H9 (cell line): ENCODE measurements at regions not wholly inside any gene's neighbourhood (a gene's known extent, or its start where the extent isn't known, plus 50 kb on each side); places are given as distances from the start of the nearest gene placed in this dataset.
A peak's percentile ranks its signal among the peaks of the same experiment; 100 is the strongest.

Experiments
- DNase-seq: peaks from one replicate; pipeline ENCODE4 v3.0.0-alpha.2; 2017
- H2AFZ ChIP-seq: one replicate; pipeline ENCODE4 v1.6.1; 2013; ENCODE audit warnings: mild to moderate bottlenecking, low read length, control low read depth, moderate library complexity
- H2AK5ac ChIP-seq: 2 replicates; pipeline ENCODE4 v1.6.1; 2013; ENCODE audit warnings: low read length, control low read depth, mixed read lengths; ENCODE audit not compliant: insufficient read length
- H2BK120ac ChIP-seq: one replicate; pipeline ENCODE4 v1.6.1; 2013; ENCODE audit warnings: low read depth, mild to moderate bottlenecking, low read length, control low read depth, inconsistent platforms; ENCODE audit not compliant: poor library complexity, severe bottlenecking
- H2BK12ac ChIP-seq: 2 replicates; pipeline ENCODE4 v1.6.1; 2013; ENCODE audit warnings: low read length, control low read depth, mixed read lengths, low read depth; ENCODE audit not compliant: insufficient read length
- H2BK15ac ChIP-seq: 2 replicates; pipeline ENCODE4 v1.6.1; 2013; ENCODE audit warnings: low read depth, low read length, control low read depth
- H2BK20ac ChIP-seq: one replicate; pipeline ENCODE4 v1.6.1; 2013; ENCODE audit warnings: low read depth, mild to moderate bottlenecking, low read length, control low read depth, inconsistent platforms; ENCODE audit not compliant: poor library complexity, severe bottlenecking
- H2BK5ac ChIP-seq: 2 replicates; pipeline ENCODE4 v1.6.1; 2013; ENCODE audit warnings: low read length, control low read depth, mixed read lengths; ENCODE audit not compliant: insufficient read length
- H3K14ac ChIP-seq: 2 replicates; pipeline ENCODE4 v1.6.1; 2013; ENCODE audit warnings: low read length, control low read depth; ENCODE audit not compliant: insufficient read depth
- H3K18ac ChIP-seq: 2 replicates; pipeline ENCODE4 v1.6.1; 2013; ENCODE audit warnings: low read depth, mild to moderate bottlenecking, mixed read lengths, low read length, control low read depth; ENCODE audit not compliant: insufficient read length
- H3K23ac ChIP-seq: 2 replicates; pipeline ENCODE4 v1.6.1; 2013; ENCODE audit warnings: low read length, control low read depth, mixed read lengths, low read depth; ENCODE audit not compliant: insufficient read length
- H3K23me2 ChIP-seq: 2 replicates; pipeline ENCODE4 v1.6.1; 2013; ENCODE audit warnings: low read depth, mild to moderate bottlenecking, mixed read lengths, low read length, control low read depth; ENCODE audit not compliant: insufficient read length, poor library complexity, severe bottlenecking
- H3K27ac ChIP-seq: 2 replicates; pipeline ENCODE4 v1.5.1; 2013; ENCODE audit warnings: low read length, control low read depth, mixed read lengths, low read depth; ENCODE audit not compliant: insufficient read length
- H3K27me3 ChIP-seq: 2 replicates; pipeline ENCODE4 v1.6.1; 2013; ENCODE audit warnings: low read length, control low read depth, inconsistent platforms; ENCODE audit not compliant: insufficient read depth
- H3K4ac ChIP-seq: 2 replicates; pipeline ENCODE4 v1.6.1; 2013; ENCODE audit warnings: low read depth, mild to moderate bottlenecking, control low read depth, inconsistent platforms, low read length, moderate library complexity
- H3K4me1 ChIP-seq: 2 replicates; pipeline ENCODE4 v1.6.1; 2013; ENCODE audit warnings: low read length, control low read depth, inconsistent platforms; ENCODE audit not compliant: insufficient read depth
- H3K4me2 ChIP-seq: 2 replicates; pipeline ENCODE4 v1.6.1; 2013; ENCODE audit warnings: low read length, control low read depth, mixed read lengths; ENCODE audit not compliant: insufficient read length, insufficient read depth
- H3K56ac ChIP-seq: 2 replicates; pipeline ENCODE4 v1.6.1; 2013; ENCODE audit warnings: low read depth, mild to moderate bottlenecking, mixed read lengths, low read length, control low read depth; ENCODE audit not compliant: insufficient read length
- H3K79me1 ChIP-seq: 2 replicates; pipeline ENCODE4 v1.6.1; 2013; ENCODE audit warnings: low read depth, mild to moderate bottlenecking, moderate library complexity, low read length, control low read depth, inconsistent platforms; ENCODE audit not compliant: insufficient read depth, poor library complexity, severe bottlenecking
- H3K79me2 ChIP-seq: 2 replicates; pipeline ENCODE4 v1.6.1; 2013; ENCODE audit warnings: low read length, control low read depth, inconsistent platforms; ENCODE audit not compliant: insufficient read depth
- H3K9ac ChIP-seq: 2 replicates; pipeline ENCODE4 v1.6.1; 2013; ENCODE audit warnings: low read length, control low read depth, mixed read lengths; ENCODE audit not compliant: insufficient read length; ENCODE audit errors: extremely low read depth
- H3K9me3 ChIP-seq: one replicate; pipeline ENCODE4 v1.6.1; 2013; ENCODE audit warnings: low read depth, low read length, inconsistent platforms; ENCODE audit not compliant: control insufficient read depth
- H3T11ph ChIP-seq: one replicate; pipeline ENCODE4 v1.6.1; 2013; ENCODE audit warnings: mild to moderate bottlenecking, low read length, control low read depth, inconsistent platforms
- H4K20me1 ChIP-seq: one replicate; pipeline ENCODE4 v1.6.1; 2013; ENCODE audit not compliant: control insufficient read depth, insufficient read length, insufficient read depth
- H4K5ac ChIP-seq: 2 replicates; pipeline ENCODE4 v1.6.1; 2013; ENCODE audit warnings: low read depth, mild to moderate bottlenecking, mixed read lengths, low read length, control low read depth; ENCODE audit not compliant: insufficient read length
- H4K8ac ChIP-seq: replicated peaks from 2 replicates; pipeline ENCODE4 v1.6.1; 2013; ENCODE audit warnings: low read length, control low read depth, mixed read lengths, low read depth; ENCODE audit not compliant: insufficient read length
- H4K91ac ChIP-seq: 2 replicates; pipeline ENCODE4 v1.6.1; 2013; ENCODE audit warnings: low read depth, mild to moderate bottlenecking, moderate library complexity, mixed read lengths, low read length, control low read depth; ENCODE audit not compliant: insufficient read length
- H3K27ac Mint-ChIP-seq, 3 experiments: 2 replicates in 2 of 3; 3 replicates in 1 of 3; pipeline ENCODE4 v1.8.0; 2020 to 2021; ENCODE audit warnings: mixed read lengths in 3 of 3, mild to moderate bottlenecking in 1 of 3, moderate library complexity in 1 of 3
- H3K27me3 Mint-ChIP-seq: 2 replicates; pipeline ENCODE4 v1.8.0; 2021; ENCODE audit warnings: low read depth, mild to moderate bottlenecking, moderate library complexity, mixed read lengths
- H3K36me3 Mint-ChIP-seq, 3 experiments: 2 replicates in 2 of 3; 3 replicates in 1 of 3; pipeline ENCODE4 v1.8.0; 2020 to 2021; ENCODE audit warnings: low read depth in 3 of 3, mixed read lengths in 3 of 3; ENCODE audit not compliant: insufficient read depth in 1 of 3
- H3K4me1 Mint-ChIP-seq, 2 experiments: 2 replicates each; pipeline ENCODE4 v1.8.0; 2020; ENCODE audit warnings: mixed read lengths in 2 of 2
- H3K4me3 Mint-ChIP-seq, 2 experiments: 2 replicates in 1 of 2; 3 replicates in 1 of 2; pipeline ENCODE4 v1.8.0; 2020 to 2021; ENCODE audit warnings: mild to moderate bottlenecking in 2 of 2, mixed read lengths in 2 of 2, moderate library complexity in 1 of 2
- H3K9me3 Mint-ChIP-seq, 2 experiments: 2 replicates in 1 of 2; 3 replicates in 1 of 2; pipeline ENCODE4 v1.8.0; 2020; ENCODE audit warnings: mild to moderate bottlenecking in 2 of 2, mixed read lengths in 2 of 2, moderate library complexity in 1 of 2
- CTCF ChIP-seq: fragments of 200-600 bp; sonication (generic); conservative IDR thresholded peaks from 3 replicates; pipeline ENCODE4 v1.8.0; 2021; ENCODE audit warnings: antibody characterized with exemption, mild to moderate bottlenecking
- WGBS: extraction: QIAGEN DNeasy Blood & Tissue Kit; methylation state at CpG from one replicate; pipeline ENCODE4 v1.1.7; 2013; ENCODE audit warnings: missing lambda C conversion rate, low lambda C conversion rate, mixed read lengths; ENCODE audit not compliant: insufficient read length; ENCODE audit errors: extremely low coverage; 5-methylcytosine and 5-hydroxymethylcytosine counted together

DNA sequence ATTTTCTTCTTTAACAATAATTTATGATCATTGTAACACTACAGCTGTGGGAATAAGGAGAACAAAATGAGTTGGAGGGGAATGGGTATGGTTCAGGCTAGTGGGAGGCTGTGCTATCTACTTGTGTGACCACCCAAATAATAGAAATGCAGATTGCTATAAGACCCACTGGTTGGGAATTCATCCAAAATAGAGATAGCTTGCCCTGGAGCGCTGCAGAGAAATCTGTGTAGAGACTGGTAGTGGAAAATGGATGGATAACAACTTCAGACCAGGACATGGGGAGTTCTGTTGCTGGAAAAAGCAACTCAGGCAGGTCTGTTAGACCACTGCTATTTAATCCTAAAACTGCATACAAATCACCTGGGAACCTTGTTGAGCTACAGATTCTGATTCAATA is 137.1 kb upstream of the MKLN1 start:
- no peaks in the 10 kb centered on the region for H3K23me2 ChIP-seq
- H4K20me1 ChIP-seq = no peaks in the 10 kb centered on the region
- H4K8ac ChIP-seq = no peak overlapping the region
- Mint-ChIP-seq H3K27me3 (no peaks in the 10 kb centered on the region; the same call in 1 of the 2 replicates), H3K4me3 (peak overlapping the region in 1 of 2 experiments; percentile 66; a peak in 1 of 5 replicates), H3K36me3 (peaks cover 0 to 7% (median 0%) of the 10 kb centered on the region in 3 experiments; a peak in 1 of 7 replicates), H3K4me1 (peaks cover 41% of the 10 kb centered on the region in 2 experiments), H3K9me3 (no peaks in the 10 kb centered on the region; a peak in 1 of 5 replicates), H3K27ac (peak overlapping the region; percentile 43 to 100 (median 97))
- H2BK15ac ChIP-seq = no peak overlapping the region
- H3K27ac ChIP-seq = peak overlapping the region; percentile 69
- no peak overlapping the region for H4K5ac ChIP-seq
- H4K91ac ChIP-seq = no peak overlapping the region
- no peak for DNase-seq
- no peak overlapping the region for H3K4ac ChIP-seq
- peak overlapping the region; percentile 54 for H3K18ac ChIP-seq
- no peak overlapping the region for H3K23ac ChIP-seq
- no peaks in the 10 kb centered on the region for H3K27me3 ChIP-seq
- H3K14ac ChIP-seq = no peak overlapping the region
- no peak overlapping the region for H2BK20ac ChIP-seq
- WGBS = no CpG with 5 or more reads among the region's 1 CpG
- H3K9me3 ChIP-seq = no peaks in the 10 kb centered on the region
- no peak overlapping the region for H2AK5ac ChIP-seq
- H2BK12ac ChIP-seq = peak overlapping the region; percentile 5
- H2AFZ ChIP-seq = no peak overlapping the region
- H3K56ac ChIP-seq = no peak overlapping the region
- H2BK120ac ChIP-seq = no peak overlapping the region
- H3K79me2 ChIP-seq = no peaks in the 10 kb centered on the region
- H3K79me1 ChIP-seq = no peaks in the 10 kb centered on the region
- H3K4me1 ChIP-seq = peaks cover 6% of the 10 kb centered on the region
- no peak overlapping the region for H3T11ph ChIP-seq
- H3K9ac ChIP-seq = no peak overlapping the region
- TF ChIP-seq CTCF = no peak
- H2BK5ac ChIP-seq = no peak overlapping the region
- H3K4me2 ChIP-seq = no peak overlapping the region
